Prostate gland (tissue), 2 donors: ENCODE measurements at regions not wholly inside any gene's neighbourhood (a gene's known extent, or its start where the extent isn't known, plus 50 kb on each side); places are given as distances from the start of the nearest gene placed in this dataset.

Experiments
- POLR2A ChIP-seq: fragments of 450-650 bp; IDR thresholded peaks from one replicate; pipeline ENCODE4 v1.6.1; 2016; ENCODE audit warnings: antibody characterized with exemption, mild to moderate bottlenecking
- POLR2AphosphoS5 ChIP-seq: sonication (generic); formaldehyde crosslinking; IDR thresholded peaks from one replicate; pipeline ENCODE4 v1.6.1; 2017; ENCODE audit warnings: antibody characterized with exemption
- TF ChIP-seq, protein P1 (sequence below), 4 experiments: fragments of 200-600 bp in 2 of 4; fragments of 450-650 bp in 2 of 4; sonication (generic) in 2 of 4; IDR thresholded peaks; 1 replicate in 3 of 4; 2 replicates in 1 of 4; pipeline ENCODE4 v1.5.1; 2016 to 2019; ENCODE audit warnings: antibody characterized with exemption in 4 of 4, mild to moderate bottlenecking in 2 of 4, moderate library complexity in 2 of 4

DNA sequence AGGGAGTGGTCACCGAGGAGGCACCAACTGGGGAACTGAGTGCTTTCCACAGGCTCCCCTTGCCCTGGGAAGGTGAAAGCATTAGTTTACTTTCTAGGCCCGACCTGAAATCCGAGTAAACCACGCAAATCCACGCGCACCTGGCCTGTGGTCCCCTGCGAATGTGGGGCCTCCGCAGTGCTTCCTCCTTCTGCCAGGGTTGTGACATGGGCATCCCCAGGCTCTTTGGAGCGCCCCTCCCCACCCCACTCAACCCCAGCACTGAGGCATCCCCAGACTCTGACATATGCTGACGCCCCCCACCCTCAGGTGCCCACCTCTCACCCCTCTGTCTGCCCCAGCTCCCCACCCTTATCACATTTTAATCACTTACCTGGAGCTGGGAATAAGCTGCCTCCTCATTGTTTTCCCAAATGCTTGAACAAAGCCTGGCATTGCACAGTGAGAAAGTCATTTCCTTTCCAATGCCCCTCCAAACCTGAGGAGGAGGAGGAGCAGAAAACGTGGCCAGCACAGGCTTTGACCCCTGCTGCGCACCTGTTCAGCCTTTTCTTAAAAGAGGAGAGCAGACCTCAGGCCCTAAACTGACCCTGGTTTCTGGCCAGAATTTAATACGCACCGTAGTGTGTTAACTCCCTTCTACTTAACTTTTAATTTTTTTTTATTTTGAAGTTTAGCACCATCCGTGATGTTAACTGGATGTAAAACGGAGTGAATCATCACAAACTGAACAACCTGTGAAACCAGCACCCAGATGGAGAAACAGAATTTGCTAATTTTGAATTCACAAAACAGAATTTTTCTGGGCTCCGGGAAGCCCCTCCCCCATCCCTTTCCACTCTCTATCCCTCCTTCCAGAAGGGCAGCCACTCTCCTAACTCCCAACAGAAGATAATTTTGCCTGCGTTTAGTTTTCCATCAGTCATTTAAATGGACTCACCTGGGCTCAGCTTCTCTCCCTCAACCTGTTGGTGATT, 129.4 kb downstream of the WDR11 start:
- TF ChIP-seq, protein P1, sequence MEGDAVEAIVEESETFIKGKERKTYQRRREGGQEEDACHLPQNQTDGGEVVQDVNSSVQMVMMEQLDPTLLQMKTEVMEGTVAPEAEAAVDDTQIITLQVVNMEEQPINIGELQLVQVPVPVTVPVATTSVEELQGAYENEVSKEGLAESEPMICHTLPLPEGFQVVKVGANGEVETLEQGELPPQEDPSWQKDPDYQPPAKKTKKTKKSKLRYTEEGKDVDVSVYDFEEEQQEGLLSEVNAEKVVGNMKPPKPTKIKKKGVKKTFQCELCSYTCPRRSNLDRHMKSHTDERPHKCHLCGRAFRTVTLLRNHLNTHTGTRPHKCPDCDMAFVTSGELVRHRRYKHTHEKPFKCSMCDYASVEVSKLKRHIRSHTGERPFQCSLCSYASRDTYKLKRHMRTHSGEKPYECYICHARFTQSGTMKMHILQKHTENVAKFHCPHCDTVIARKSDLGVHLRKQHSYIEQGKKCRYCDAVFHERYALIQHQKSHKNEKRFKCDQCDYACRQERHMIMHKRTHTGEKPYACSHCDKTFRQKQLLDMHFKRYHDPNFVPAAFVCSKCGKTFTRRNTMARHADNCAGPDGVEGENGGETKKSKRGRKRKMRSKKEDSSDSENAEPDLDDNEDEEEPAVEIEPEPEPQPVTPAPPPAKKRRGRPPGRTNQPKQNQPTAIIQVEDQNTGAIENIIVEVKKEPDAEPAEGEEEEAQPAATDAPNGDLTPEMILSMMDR (IDR thresholded peaks at IDR 0.05), result no peak
- TF ChIP-seq POLR2AphosphoS5 (no peak), POLR2A (no peak)
